ENCODE measurements at regions not wholly inside any gene's neighbourhood (a gene's known extent, or its start where the extent isn't known, plus 50 kb on each side); places are given as distances from the start of the nearest gene placed in this dataset.

DNA sequence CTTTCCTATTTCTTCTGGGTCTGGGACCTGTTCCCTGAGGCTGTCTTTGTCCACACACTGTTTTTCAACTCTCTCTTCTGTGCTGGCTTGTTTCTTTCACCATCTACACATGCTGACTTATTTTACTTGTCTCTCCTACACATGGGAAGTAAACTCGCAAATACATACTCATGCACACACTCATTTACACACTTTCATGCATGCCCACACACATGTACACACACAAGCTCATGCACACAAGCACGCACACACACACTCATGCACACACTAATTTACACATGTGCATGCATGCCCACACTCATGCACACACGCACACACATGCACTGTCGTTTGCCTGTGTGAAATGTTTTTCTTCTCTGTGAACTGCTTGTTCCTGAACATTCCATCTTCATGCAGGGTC, 169.0 kb downstream of the IRX2 start:
- Histone ChIP-seq H3K27me3 (ENCODE audit: insufficient read depth, low read length) (no peaks in the 10 kb centered on the region), H4K20me1 (ENCODE audit: insufficient read depth, low read length) (no peaks in the 10 kb centered on the region), H3K4me1 (ENCODE audit: insufficient read depth, low read length, severe bottlenecking) (no peaks in the 10 kb centered on the region), H3K4me2 (ENCODE audit: low read length) (no peak overlapping the region), H3K4me3 (ENCODE audit: low read depth, low read length, poor library complexity, severe bottlenecking) (no peak overlapping the region), H3F3A (ENCODE audit: insufficient read depth, low read length) (no peaks in the 10 kb centered on the region), H3K9ac (ENCODE audit: low read length) (no peak overlapping the region), H2AFZ (ENCODE audit: low read length) (no peak overlapping the region), H3K27ac (ENCODE audit: low read depth, low read length, poor library complexity, severe bottlenecking) (no peak overlapping the region), H3K36me3 (ENCODE audit: insufficient read depth, low read length) (no peaks in the 10 kb centered on the region), H3K79me2 (ENCODE audit: insufficient read depth, low read length) (no peaks in the 10 kb centered on the region), H3K9me2 (ENCODE audit: low read depth, low read length) (no peaks in the 10 kb centered on the region), H3K9me3 (ENCODE audit: low read length) (no peaks in the 10 kb centered on the region)
- no peak for TF ChIP-seq EZH2 (IDR thresholded peaks at IDR 0.05; ENCODE audit: borderline replicate concordance, low read length)
- TF ChIP-seq, protein P1, sequence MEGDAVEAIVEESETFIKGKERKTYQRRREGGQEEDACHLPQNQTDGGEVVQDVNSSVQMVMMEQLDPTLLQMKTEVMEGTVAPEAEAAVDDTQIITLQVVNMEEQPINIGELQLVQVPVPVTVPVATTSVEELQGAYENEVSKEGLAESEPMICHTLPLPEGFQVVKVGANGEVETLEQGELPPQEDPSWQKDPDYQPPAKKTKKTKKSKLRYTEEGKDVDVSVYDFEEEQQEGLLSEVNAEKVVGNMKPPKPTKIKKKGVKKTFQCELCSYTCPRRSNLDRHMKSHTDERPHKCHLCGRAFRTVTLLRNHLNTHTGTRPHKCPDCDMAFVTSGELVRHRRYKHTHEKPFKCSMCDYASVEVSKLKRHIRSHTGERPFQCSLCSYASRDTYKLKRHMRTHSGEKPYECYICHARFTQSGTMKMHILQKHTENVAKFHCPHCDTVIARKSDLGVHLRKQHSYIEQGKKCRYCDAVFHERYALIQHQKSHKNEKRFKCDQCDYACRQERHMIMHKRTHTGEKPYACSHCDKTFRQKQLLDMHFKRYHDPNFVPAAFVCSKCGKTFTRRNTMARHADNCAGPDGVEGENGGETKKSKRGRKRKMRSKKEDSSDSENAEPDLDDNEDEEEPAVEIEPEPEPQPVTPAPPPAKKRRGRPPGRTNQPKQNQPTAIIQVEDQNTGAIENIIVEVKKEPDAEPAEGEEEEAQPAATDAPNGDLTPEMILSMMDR (IDR thresholded peaks at IDR 0.05; ENCODE audit: low read length), result no peak

DNA sequence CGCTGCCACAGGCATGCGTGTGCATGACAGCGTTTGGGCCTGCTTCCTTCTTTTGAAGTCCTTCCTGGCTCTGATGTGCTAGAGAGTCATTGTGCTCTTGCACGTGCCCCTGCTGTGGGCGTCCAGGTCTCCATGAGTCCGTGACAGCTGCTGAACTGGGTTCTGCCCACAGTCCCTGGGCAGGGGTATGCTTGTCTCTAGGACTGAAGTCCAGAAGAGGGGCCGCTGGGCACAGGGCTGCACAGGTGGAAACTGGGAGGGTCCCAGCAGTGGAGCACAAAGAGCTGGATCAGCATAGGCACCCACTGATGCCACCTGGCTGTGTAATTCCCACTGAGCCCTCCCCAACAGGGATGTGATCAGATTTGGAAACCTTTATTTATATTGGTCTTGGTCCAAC, 169.4 kb downstream of the IRX2 start:
- no peak overlapping the region for H3K9ac ChIP-seq (ENCODE audit: low read length)
- H3K36me3 ChIP-seq (ENCODE audit: insufficient read depth, low read length), result no peaks in the 10 kb centered on the region
- H4K20me1 ChIP-seq (ENCODE audit: insufficient read depth, low read length), result no peaks in the 10 kb centered on the region
- H2AFZ ChIP-seq (ENCODE audit: low read length), result no peak overlapping the region
- H3K4me3 ChIP-seq (ENCODE audit: low read depth, low read length, poor library complexity, severe bottlenecking), result no peak overlapping the region
- TF ChIP-seq, protein P1 (IDR thresholded peaks at IDR 0.05; ENCODE audit: low read length), result no peak
- TF ChIP-seq EZH2 (IDR thresholded peaks at IDR 0.05; ENCODE audit: borderline replicate concordance, low read length), result no peak
- H3K79me2 ChIP-seq (ENCODE audit: insufficient read depth, low read length), result no peaks in the 10 kb centered on the region
- H3K9me2 ChIP-seq (ENCODE audit: low read depth, low read length), result no peaks in the 10 kb centered on the region
- no peaks in the 10 kb centered on the region for H3K4me1 ChIP-seq (ENCODE audit: insufficient read depth, low read length, severe bottlenecking)
- no peak overlapping the region for H3K27ac ChIP-seq (ENCODE audit: low read depth, low read length, poor library complexity, severe bottlenecking)
- H3K27me3 ChIP-seq (ENCODE audit: insufficient read depth, low read length), result no peaks in the 10 kb centered on the region
- H3F3A ChIP-seq (ENCODE audit: insufficient read depth, low read length), result no peaks in the 10 kb centered on the region
- H3K9me3 ChIP-seq (ENCODE audit: low read length), result no peaks in the 10 kb centered on the region
- no peak overlapping the region for H3K4me2 ChIP-seq (ENCODE audit: low read length)

DNA sequence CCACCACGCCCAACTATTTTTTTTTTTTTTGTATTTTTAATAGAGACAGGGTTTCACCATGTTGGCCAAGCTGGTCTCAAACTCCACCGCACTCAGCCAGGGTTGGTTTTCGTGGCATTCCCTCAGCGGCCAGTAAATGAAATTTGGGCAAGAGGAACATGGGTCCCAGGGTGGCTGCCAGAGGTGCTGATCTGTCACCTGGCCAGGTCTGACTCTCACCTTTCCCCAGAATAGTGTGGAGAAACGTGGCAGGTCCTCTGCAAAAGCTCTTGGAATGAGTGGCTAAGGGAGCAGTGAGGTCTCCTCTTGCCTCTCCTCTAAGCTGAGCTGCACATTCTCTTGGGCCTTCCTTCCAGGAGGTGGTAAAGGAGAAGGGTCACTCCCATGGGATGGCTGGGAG, 170.1 kb downstream of the IRX2 start:
- H2AFZ ChIP-seq (ENCODE audit: low read length), result no peak overlapping the region
- no peak overlapping the region for H3K4me3 ChIP-seq (ENCODE audit: low read depth, low read length, poor library complexity, severe bottlenecking)
- no peaks in the 10 kb centered on the region for H3K27me3 ChIP-seq (ENCODE audit: insufficient read depth, low read length)
- no peaks in the 10 kb centered on the region for H3K9me2 ChIP-seq (ENCODE audit: low read depth, low read length)
- H4K20me1 ChIP-seq (ENCODE audit: insufficient read depth, low read length), result no peaks in the 10 kb centered on the region
- H3K4me2 ChIP-seq (ENCODE audit: low read length), result no peak overlapping the region
- no peak overlapping the region for H3K27ac ChIP-seq (ENCODE audit: low read depth, low read length, poor library complexity, severe bottlenecking)
- no peaks in the 10 kb centered on the region for H3K79me2 ChIP-seq (ENCODE audit: insufficient read depth, low read length)
- no peaks in the 10 kb centered on the region for H3F3A ChIP-seq (ENCODE audit: insufficient read depth, low read length)
- no peaks in the 10 kb centered on the region for H3K9me3 ChIP-seq (ENCODE audit: low read length)
- H3K4me1 ChIP-seq (ENCODE audit: insufficient read depth, low read length, severe bottlenecking), result no peaks in the 10 kb centered on the region
- no peak for TF ChIP-seq EZH2 (IDR thresholded peaks at IDR 0.05; ENCODE audit: borderline replicate concordance, low read length)
- TF ChIP-seq, protein P1 (IDR thresholded peaks at IDR 0.05; ENCODE audit: low read length), result no peak
- H3K9ac ChIP-seq (ENCODE audit: low read length), result no peak overlapping the region
- H3K36me3 ChIP-seq (ENCODE audit: insufficient read depth, low read length), result no peaks in the 10 kb centered on the region

All from OCI-LY1 (cell line).